Neural progenitor cell (in vitro differentiated cells): ENCODE measurements at regions not wholly inside any gene's neighbourhood (a gene's known extent, or its start where the extent isn't known, plus 50 kb on each side); places are given as distances from the start of the nearest gene placed in this dataset.

ENCODE experiments used
- DNase-seq: peaks from one replicate; pipeline ENCODE4 v3.0.0-alpha.2; 2016; ENCODE audit warnings: low spot score
- H2AFZ ChIP-seq: fragments of 200-600 bp; sonication (generic); replicated peaks from 2 replicates; pipeline ENCODE4 v1.6.1; 2016; ENCODE audit warnings: antibody characterized with exemption
- H3F3A ChIP-seq: fragments of 200-600 bp; sonication (generic); 2 replicates; pipeline ENCODE4 v1.6.1; 2016; ENCODE audit warnings: antibody characterized with exemption, low read depth
- H3K27ac ChIP-seq: fragments of 200-600 bp; sonication (generic); 2 replicates; pipeline ENCODE4 v1.5.1; 2016; ENCODE audit warnings: mild to moderate bottlenecking
- H3K27me3 ChIP-seq: fragments of 200-600 bp; sonication (generic); 2 replicates; pipeline ENCODE4 v1.6.1; 2016; ENCODE audit warnings: mild to moderate bottlenecking, moderate library complexity
- H3K36me3 ChIP-seq: fragments of 200-600 bp; sonication (generic); 2 replicates; pipeline ENCODE4 v1.5.1; 2016
- H3K4me1 ChIP-seq: fragments of 200-600 bp; sonication (generic); 2 replicates; pipeline ENCODE4 v1.6.1; 2016; ENCODE audit warnings: mixed run types
- H3K4me2 ChIP-seq: fragments of 200-600 bp; sonication (generic); 2 replicates; pipeline ENCODE4 v1.6.1; 2016
- H3K4me3 ChIP-seq: fragments of 200-600 bp; sonication (generic); 2 replicates; pipeline ENCODE4 v1.5.1; 2016
- H3K79me2 ChIP-seq: fragments of 200-600 bp; sonication (generic); 2 replicates; pipeline ENCODE4 v1.6.1; 2016; ENCODE audit warnings: low read depth
- H3K9ac ChIP-seq: fragments of 200-600 bp; sonication (generic); 2 replicates; pipeline ENCODE4 v1.6.1; 2016
- H3K9me3 ChIP-seq: fragments of 200-600 bp; sonication (generic); 2 replicates; pipeline ENCODE4 v1.5.1; 2016; ENCODE audit warnings: low read depth
- H4K20me1 ChIP-seq: fragments of 200-600 bp; sonication (generic); 2 replicates; pipeline ENCODE4 v1.6.1; 2016; ENCODE audit warnings: low read depth
- H3K27ac Mint-ChIP-seq: 3 replicates; pipeline ENCODE4 v1.8.0; 2021; ENCODE audit warnings: mixed read lengths
- H3K27me3 Mint-ChIP-seq: 2 replicates; pipeline ENCODE4 v1.8.0; 2022; ENCODE audit warnings: low read depth, mild to moderate bottlenecking, inconsistent platforms, moderate library complexity, mixed read lengths; ENCODE audit not compliant: insufficient read depth
- H3K36me3 Mint-ChIP-seq: 3 replicates; pipeline ENCODE4 v1.8.0; 2021; ENCODE audit warnings: mixed read lengths
- H3K4me1 Mint-ChIP-seq: 3 replicates; pipeline ENCODE4 v1.8.0; 2021; ENCODE audit warnings: mixed read lengths
- H3K4me3 Mint-ChIP-seq: 3 replicates; pipeline ENCODE4 v1.8.0; 2021; ENCODE audit warnings: mild to moderate bottlenecking, moderate library complexity, mixed read lengths
- H3K9me3 Mint-ChIP-seq: 3 replicates; pipeline ENCODE4 v1.8.0; 2020; ENCODE audit warnings: mixed read lengths
- EZH2 ChIP-seq: fragments of 200-600 bp; sonication (generic); IDR thresholded peaks from 2 replicates; pipeline ENCODE4 v1.6.1; 2017; ENCODE audit warnings: antibody characterized with exemption, mild to moderate bottlenecking, moderate library complexity
- EZH2phosphoT487 ChIP-seq: fragments of 200-600 bp; sonication (generic); IDR thresholded peaks from 2 replicates; pipeline ENCODE4 v1.6.1; 2017; ENCODE audit warnings: antibody characterized with exemption
- TF ChIP-seq, protein P1 (sequence below): fragments of 200-600 bp; sonication (generic); IDR thresholded peaks from 2 replicates; pipeline ENCODE4 v1.5.1; 2017; ENCODE audit warnings: antibody characterized with exemption, mild to moderate bottlenecking

DNA sequence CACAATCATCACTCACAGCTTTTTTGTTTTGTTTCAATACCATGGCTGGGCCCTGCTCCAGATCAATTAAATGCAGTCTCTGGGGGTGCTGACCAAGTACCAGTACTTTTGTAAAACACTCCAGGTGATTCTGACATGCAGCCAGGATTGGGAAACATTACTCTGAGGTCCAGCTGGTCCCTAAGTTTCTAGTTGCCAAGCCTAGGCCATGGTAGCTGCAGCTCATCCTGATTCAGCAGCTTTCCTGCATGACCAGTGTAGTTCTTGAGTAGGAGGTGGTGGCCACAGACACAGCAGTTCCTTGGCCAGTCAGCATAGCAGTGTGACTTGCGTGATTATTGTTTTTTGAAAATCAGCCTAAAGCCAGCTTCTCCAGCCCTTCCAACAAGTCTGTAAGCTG is 859.1 kb downstream of the DIAPH3 start:
- no peak overlapping the region for H3K27ac Mint-ChIP-seq
- no peaks in the 10 kb centered on the region for H3K9me3 ChIP-seq
- H3K4me1 Mint-ChIP-seq, result peaks cover 4% of the 10 kb centered on the region
- no peak overlapping the region for H3K4me3 ChIP-seq
- peaks cover 3% of the 10 kb centered on the region for H3K27me3 Mint-ChIP-seq
- H3K4me2 ChIP-seq, result no peak overlapping the region
- no peaks in the 10 kb centered on the region for H3K36me3 Mint-ChIP-seq
- TF ChIP-seq EZH2phosphoT487 (no peak), EZH2 (no peak)
- TF ChIP-seq, protein P1, sequence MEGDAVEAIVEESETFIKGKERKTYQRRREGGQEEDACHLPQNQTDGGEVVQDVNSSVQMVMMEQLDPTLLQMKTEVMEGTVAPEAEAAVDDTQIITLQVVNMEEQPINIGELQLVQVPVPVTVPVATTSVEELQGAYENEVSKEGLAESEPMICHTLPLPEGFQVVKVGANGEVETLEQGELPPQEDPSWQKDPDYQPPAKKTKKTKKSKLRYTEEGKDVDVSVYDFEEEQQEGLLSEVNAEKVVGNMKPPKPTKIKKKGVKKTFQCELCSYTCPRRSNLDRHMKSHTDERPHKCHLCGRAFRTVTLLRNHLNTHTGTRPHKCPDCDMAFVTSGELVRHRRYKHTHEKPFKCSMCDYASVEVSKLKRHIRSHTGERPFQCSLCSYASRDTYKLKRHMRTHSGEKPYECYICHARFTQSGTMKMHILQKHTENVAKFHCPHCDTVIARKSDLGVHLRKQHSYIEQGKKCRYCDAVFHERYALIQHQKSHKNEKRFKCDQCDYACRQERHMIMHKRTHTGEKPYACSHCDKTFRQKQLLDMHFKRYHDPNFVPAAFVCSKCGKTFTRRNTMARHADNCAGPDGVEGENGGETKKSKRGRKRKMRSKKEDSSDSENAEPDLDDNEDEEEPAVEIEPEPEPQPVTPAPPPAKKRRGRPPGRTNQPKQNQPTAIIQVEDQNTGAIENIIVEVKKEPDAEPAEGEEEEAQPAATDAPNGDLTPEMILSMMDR, result no peak
- no peak for DNase-seq
- no peaks in the 10 kb centered on the region for H3F3A ChIP-seq
- no peaks in the 10 kb centered on the region for H3K36me3 ChIP-seq
- no peaks in the 10 kb centered on the region for H3K27me3 ChIP-seq
- H3K9ac ChIP-seq, result no peak overlapping the region
- H2AFZ ChIP-seq, result no peak overlapping the region
- H4K20me1 ChIP-seq, result no peaks in the 10 kb centered on the region
- H3K27ac ChIP-seq, result no peak overlapping the region
- no peaks in the 10 kb centered on the region for H3K4me1 ChIP-seq
- no peak overlapping the region for H3K4me3 Mint-ChIP-seq
- H3K9me3 Mint-ChIP-seq, result no peaks in the 10 kb centered on the region
- H3K79me2 ChIP-seq, result no peaks in the 10 kb centered on the region

DNA sequence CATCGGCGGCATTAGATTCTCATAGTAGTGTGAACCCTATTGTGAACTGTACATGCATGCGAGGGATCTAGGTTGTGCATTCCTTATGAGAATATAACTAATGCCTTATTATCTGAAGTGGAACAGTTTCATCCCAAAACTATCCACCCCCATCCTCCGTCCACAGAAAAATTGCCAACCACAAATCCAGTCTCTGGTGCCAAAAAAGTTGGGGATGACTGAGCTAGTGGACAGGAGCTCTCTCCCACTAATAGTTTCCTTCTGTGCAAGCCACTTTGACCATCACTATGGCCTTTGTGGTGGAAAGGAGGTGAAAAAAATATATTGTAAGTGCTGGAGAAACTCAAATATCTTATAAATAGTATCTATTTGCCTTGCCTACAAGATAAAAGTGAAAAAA is 857.8 kb downstream of the DIAPH3 start:
- Mint-ChIP-seq H3K9me3 (no peaks in the 10 kb centered on the region), H3K27me3 (no peaks in the 10 kb centered on the region), H3K27ac (no peak overlapping the region), H3K36me3 (no peaks in the 10 kb centered on the region), H3K4me1 (no peaks in the 10 kb centered on the region), H3K4me3 (no peak overlapping the region)
- no peak overlapping the region for H3K9ac ChIP-seq
- no peak for TF ChIP-seq EZH2phosphoT487
- no peak for TF ChIP-seq EZH2
- TF ChIP-seq, protein P1, result no peak
- H3K27ac ChIP-seq, result no peak overlapping the region
- no peak overlapping the region for H3K4me3 ChIP-seq
- H3K36me3 ChIP-seq, result no peaks in the 10 kb centered on the region
- no peaks in the 10 kb centered on the region for H3K79me2 ChIP-seq
- no peaks in the 10 kb centered on the region for H3K27me3 ChIP-seq
- H3F3A ChIP-seq, result no peaks in the 10 kb centered on the region
- H4K20me1 ChIP-seq, result no peaks in the 10 kb centered on the region
- no peaks in the 10 kb centered on the region for H3K4me1 ChIP-seq
- H2AFZ ChIP-seq, result no peak overlapping the region
- no peaks in the 10 kb centered on the region for H3K9me3 ChIP-seq
- H3K4me2 ChIP-seq, result no peak overlapping the region
- DNase-seq, result no peak

DNA sequence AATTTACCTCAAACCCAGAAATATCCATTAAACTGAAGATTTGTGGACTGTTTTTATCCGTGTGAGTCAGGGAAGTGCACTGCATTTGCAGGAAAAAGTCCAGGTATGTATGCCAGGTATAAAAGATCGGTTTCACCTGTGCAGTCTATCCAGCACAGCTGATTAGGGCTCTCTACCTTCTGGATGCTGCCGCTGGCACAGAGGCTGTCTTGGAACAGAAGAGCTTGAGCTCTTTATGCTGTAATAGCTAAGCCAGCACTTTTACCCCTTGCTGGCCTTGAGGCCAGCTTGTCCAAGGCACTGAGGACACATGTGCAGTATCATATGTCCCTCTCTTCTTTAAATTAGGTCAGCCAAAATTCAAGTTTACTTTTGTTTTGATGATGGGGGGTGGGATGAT is 851.0 kb downstream of the DIAPH3 start:
- H3K27me3 ChIP-seq, result no peaks in the 10 kb centered on the region
- H3F3A ChIP-seq, result no peaks in the 10 kb centered on the region
- H3K4me2 ChIP-seq, result no peak overlapping the region
- H3K27ac ChIP-seq, result no peak overlapping the region
- H3K9ac ChIP-seq, result no peak overlapping the region
- no peaks in the 10 kb centered on the region for H3K9me3 ChIP-seq
- no peak for DNase-seq
- Mint-ChIP-seq H3K4me3 (no peak overlapping the region), H3K9me3 (peaks cover 3% of the 10 kb centered on the region), H3K27me3 (no peaks in the 10 kb centered on the region), H3K27ac (no peak overlapping the region), H3K4me1 (no peaks in the 10 kb centered on the region), H3K36me3 (no peaks in the 10 kb centered on the region)
- H3K36me3 ChIP-seq, result no peaks in the 10 kb centered on the region
- no peak overlapping the region for H3K4me3 ChIP-seq
- TF ChIP-seq, protein P1, result no peak
- no peak for TF ChIP-seq EZH2
- TF ChIP-seq EZH2phosphoT487, result no peak
- no peaks in the 10 kb centered on the region for H3K79me2 ChIP-seq
- no peaks in the 10 kb centered on the region for H4K20me1 ChIP-seq
- H3K4me1 ChIP-seq, result no peaks in the 10 kb centered on the region
- no peak overlapping the region for H2AFZ ChIP-seq
